ENCODE measurements at regions not wholly inside any gene's neighbourhood (a gene's known extent, or its start where the extent isn't known, plus 50 kb on each side); places are given as distances from the start of the nearest gene placed in this dataset.
A peak's percentile ranks its signal among the peaks of the same experiment; 100 is the strongest.

GRCh38 chr9:26747611-26748010, 145.0 kb downstream of the CAAP1 start:
- ATAC-seq: no peak
- DNase-seq (ENCODE audit: low spot score in 2 of 2): no peak
- no peaks in the 10 kb centered on the region for H3K36me3 Mint-ChIP-seq
- H3K27ac Mint-ChIP-seq: no peak overlapping the region
- H3K9me3 Mint-ChIP-seq: no peaks in the 10 kb centered on the region

- Mint-ChIP-seq H3K27ac (no peak overlapping the region), H3K9me3 (no peaks in the 10 kb centered on the region), H3K36me3 (no peaks in the 10 kb centered on the region)
- DNase-seq (ENCODE audit: low spot score in 2 of 2) (no peak), ATAC-seq (no peak)
Observed at GRCh38 chr9:26746357-26747072, 146.1 kb downstream of the CAAP1 start.

GRCh38 chr9:26745111-26745510, 147.5 kb downstream of the CAAP1 start:
- ATAC-seq: no peak
- Mint-ChIP-seq H3K36me3 (no peaks in the 10 kb centered on the region), H3K9me3 (no peaks in the 10 kb centered on the region), H3K27ac (no peak overlapping the region)
- DNase-seq (ENCODE audit: low spot score in 2 of 2): no peak

- Mint-ChIP-seq H3K9me3 (peaks cover 0 to 4% of the 10 kb centered on the region in 2 donors), H3K36me3 (no peaks in the 10 kb centered on the region), H3K27ac (no peak overlapping the region)
- ATAC-seq: no peak
- no peak for DNase-seq (ENCODE audit: low spot score in 2 of 2)
Observed at GRCh38 chr9:26744191-26744965, 148.2 kb downstream of the CAAP1 start.

GRCh38 chr9:26742828-26743476, 149.7 kb downstream of the CAAP1 start:
- DNase-seq (ENCODE audit: low spot score in 2 of 2): no peak
- Mint-ChIP-seq H3K36me3 (peaks cover 0 to 4% of the 10 kb centered on the region in 2 donors), H3K9me3 (peaks cover 4% of the 10 kb centered on the region in 2 donors), H3K27ac (peak overlapping the region in 1 of 2 donors; percentile 23)
- no peak for ATAC-seq

- ATAC-seq (no peak), DNase-seq (ENCODE audit: low spot score in 2 of 2) (no peak)
- peaks cover 16 to 19% of the 10 kb centered on the region in 2 donors for H3K9me3 Mint-ChIP-seq
- H3K36me3 Mint-ChIP-seq: peaks cover 6 to 21% of the 10 kb centered on the region in 2 donors
- H3K27ac Mint-ChIP-seq: no peak overlapping the region
Observed at GRCh38 chr9:26735160-26735559, 157.4 kb downstream of the CAAP1 start.

- DNase-seq (ENCODE audit: low spot score in 2 of 2) (no peak), ATAC-seq (no peak)
- H3K36me3 Mint-ChIP-seq: peaks cover 0 to 6% of the 10 kb centered on the region in 2 donors
- peaks cover 7 to 9% of the 10 kb centered on the region in 2 donors for H3K9me3 Mint-ChIP-seq
- no peak overlapping the region for H3K27ac Mint-ChIP-seq
Observed at GRCh38 chr9:26729187-26729586, 163.4 kb downstream of the CAAP1 start.

- DNase-seq (ENCODE audit: low spot score in 2 of 2): no peak
- Mint-ChIP-seq H3K9me3 (peaks cover 2 to 4% of the 10 kb centered on the region in 2 donors), H3K36me3 (no peaks in the 10 kb centered on the region), H3K27ac (no peak overlapping the region)
- ATAC-seq: no peak
Observed at GRCh38 chr9:26727471-26727870, 165.1 kb downstream of the CAAP1 start.

- no peaks in the 10 kb centered on the region for H3K36me3 Mint-ChIP-seq
- ATAC-seq (no peak), DNase-seq (ENCODE audit: low spot score in 2 of 2) (no peak)
- no peaks in the 10 kb centered on the region for H3K9me3 Mint-ChIP-seq
- no peak overlapping the region for H3K27ac Mint-ChIP-seq
Observed at GRCh38 chr9:26725573-26725972, 167.0 kb downstream of the CAAP1 start.

- peak in 1 of 2 donors; percentile 38 for DNase-seq (ENCODE audit: low spot score in 2 of 2)
- ATAC-seq: peak in 1 of 2 donors; percentile 40
- Mint-ChIP-seq H3K27ac (no peak overlapping the region), H3K9me3 (no peaks in the 10 kb centered on the region), H3K36me3 (no peaks in the 10 kb centered on the region)
Observed at GRCh38 chr9:26723486-26723885, 169.1 kb downstream of the CAAP1 start.

GRCh38 chr9:26722755-26723154, 169.8 kb downstream of the CAAP1 start:
- no peaks in the 10 kb centered on the region for H3K9me3 Mint-ChIP-seq
- no peak for DNase-seq (ENCODE audit: low spot score in 2 of 2)
- no peak for ATAC-seq
- no peaks in the 10 kb centered on the region for H3K36me3 Mint-ChIP-seq
- no peak overlapping the region for H3K27ac Mint-ChIP-seq

- no peak overlapping the region for H3K27ac Mint-ChIP-seq
- ATAC-seq (no peak), DNase-seq (ENCODE audit: low spot score in 2 of 2) (no peak)
- H3K9me3 Mint-ChIP-seq: peaks cover 4 to 10% of the 10 kb centered on the region in 2 donors
- H3K36me3 Mint-ChIP-seq: no peaks in the 10 kb centered on the region
Observed at GRCh38 chr9:26710008-26710407, 182.6 kb downstream of the CAAP1 start.

- Mint-ChIP-seq H3K36me3 (no peaks in the 10 kb centered on the region), H3K27ac (no peak overlapping the region), H3K9me3 (peaks cover 4 to 10% of the 10 kb centered on the region in 2 donors)
- DNase-seq (ENCODE audit: low spot score in 2 of 2) (no peak), ATAC-seq (peak in 1 of 2 donors; percentile 26)
Observed at GRCh38 chr9:26706223-26706622, 186.4 kb downstream of the CAAP1 start.

GRCh38 chr9:26695298-26695622, 197.3 kb downstream of the CAAP1 start:
- Mint-ChIP-seq H3K36me3 (no peaks in the 10 kb centered on the region), H3K27ac (no peak overlapping the region), H3K9me3 (peaks cover 22 to 23% of the 10 kb centered on the region in 2 donors)
- no peak for DNase-seq (ENCODE audit: low spot score in 2 of 2)
- no peak for ATAC-seq

GRCh38 chr9:26694381-26695297, 198.0 kb downstream of the CAAP1 start:
- DNase-seq (ENCODE audit: low spot score in 2 of 2): no peak
- H3K9me3 Mint-ChIP-seq: peaks cover 16 to 17% of the 10 kb centered on the region in 2 donors
- ATAC-seq: no peak
- no peaks in the 10 kb centered on the region for H3K36me3 Mint-ChIP-seq
- H3K27ac Mint-ChIP-seq: no peak overlapping the region

- no peak for ATAC-seq
Observed at GRCh38 chr9:26689041-26689440, 203.6 kb downstream of the CAAP1 start.

More at GRCh38 chr9:26689041-26689440, 203.6 kb downstream of the CAAP1 start:
- Mint-ChIP-seq H3K9me3 (no peaks in the 10 kb centered on the region), H3K36me3 (no peaks in the 10 kb centered on the region), H3K27ac (no peak overlapping the region)
- no peak for DNase-seq (ENCODE audit: low spot score in 2 of 2)
